ENCODE measurements at regions not wholly inside any gene's neighbourhood (a gene's known extent, or its start where the extent isn't known, plus 50 kb on each side); places are given as distances from the start of the nearest gene placed in this dataset.

- no peak for TF ChIP-seq EP300 (IDR thresholded peaks at IDR 0.05; ENCODE audit: borderline replicate concordance in 1 of 2, low read depth in 1 of 2, low read length in 1 of 2)
These were observed 60.8 kb upstream of the C14orf180 start (continued) for GRCh38 chr14:104518659-104519350.

GRCh38 chr14:104519721-104520120 lies 59.8 kb upstream of the C14orf180 start:
- no peaks in the 10 kb centered on the region for H3K9me2 ChIP-seq
- no peak overlapping the region for H3K27ac ChIP-seq (ENCODE audit: low read depth in 2 of 2, low read length in 1 of 2)
- no peaks in the 10 kb centered on the region for H3K79me2 ChIP-seq (ENCODE audit: insufficient read depth)
- H4K20me1 ChIP-seq (ENCODE audit: insufficient read depth): no peaks in the 10 kb centered on the region
- no peaks in the 10 kb centered on the region for H3K9me3 ChIP-seq
- H3K27me3 ChIP-seq (ENCODE audit: insufficient read depth): no peaks in the 10 kb centered on the region
- H2AFZ ChIP-seq (ENCODE audit: low read depth): no peak overlapping the region
- no peaks in the 10 kb centered on the region for H3K36me3 ChIP-seq (replicated peaks in 1 of 2; ENCODE audit: control insufficient read depth in 1 of 2, insufficient read depth in 2 of 2, low read length in 1 of 2)
- H3K4me2 ChIP-seq: no peak overlapping the region
- no peak for DNase-seq
- no peaks in the 10 kb centered on the region for H3F3A ChIP-seq (replicated peaks; ENCODE audit: insufficient read depth)
- TF ChIP-seq USF1 (IDR thresholded peaks at IDR 0.05; ENCODE audit: borderline replicate concordance, low read depth) (no peak), JUND (IDR thresholded peaks at IDR 0.05) (no peak), GABPA (IDR thresholded peaks at IDR 0.05; ENCODE audit: low read depth) (no peak), SMC3 (IDR thresholded peaks at IDR 0.05; ENCODE audit: low read depth, low read length) (no peak), MXI1 (IDR thresholded peaks at IDR 0.05; ENCODE audit: low read depth, low read length) (no peak), FOXJ3 (CRISPR knock-in tag; IDR thresholded peaks at IDR 0.05) (no peak), GATA2 (CRISPR knock-in tag; IDR thresholded peaks at IDR 0.05) (no peak), FOSL2 (IDR thresholded peaks at IDR 0.05; ENCODE audit: borderline replicate concordance, low read depth) (no peak), IRF3 (IDR thresholded peaks at IDR 0.05; ENCODE audit: low read depth, low read length) (no peak), RXRA (IDR thresholded peaks at IDR 0.05; ENCODE audit: borderline replicate concordance, low read depth) (no peak), TAF1 (IDR thresholded peaks at IDR 0.05; ENCODE audit: borderline replicate concordance, low read depth, low read length) (no peak), NFIC (IDR thresholded peaks at IDR 0.05; ENCODE audit: borderline replicate concordance) (no peak), RCOR1 (IDR thresholded peaks at IDR 0.05; ENCODE audit: low read length) (no peak), CHD2 (IDR thresholded peaks at IDR 0.05; ENCODE audit: low read length, partially characterized antibody) (no peak)
- H3K4me3 ChIP-seq (ENCODE audit: low read depth in 2 of 2, low read length in 1 of 2): no peak overlapping the region
- ChIA-PET POLR2A (no interaction called here), CTCF (interaction anchor here (0.6 to 1.1 kb wide), 2 partner anchors 10 to 94 kb away, joined by 3 read pairs; no protein-coding TSS in a partner anchor)
- H3K4me1 ChIP-seq (ENCODE audit: control insufficient read depth in 1 of 2, insufficient read depth in 2 of 2, low read depth in 1 of 2, low read length in 1 of 2): no peaks in the 10 kb centered on the region; a peak in 1 of 4 replicates
- H3K9ac ChIP-seq: no peak overlapping the region
- whole genome bisulfite sequencing (ENCODE audit: low lambda C conversion rate): 44% methylated on average over 8 of the region's 8 CpGs

All from SK-N-SH (cell line).